Tibial nerve (tissue), 4 donors: ENCODE measurements at regions not wholly inside any gene's neighbourhood (a gene's known extent, or its start where the extent isn't known, plus 50 kb on each side); places are given as distances from the start of the nearest gene placed in this dataset.
"Not testable (repeated sequence)": the region's sequence is repeated elsewhere in the genome, so short reads cannot be mapped to it uniquely, and the experiment has no call there.

Source experiments
- DNase-seq, 2 donors: peaks; one replicate each; pipeline ENCODE4 v3.0.0-alpha.2; 2019; ENCODE audit warnings: low spot score in 2 of 2
- H3K27ac ChIP-seq, 4 donors: fragments of 200-600 bp; sonication (generic) in 3 of 4; one replicate each; pipeline ENCODE4 v1.5.1; 2017 to 2019; ENCODE audit warnings: mild to moderate bottlenecking in 1 of 4
- H3K27me3 ChIP-seq, 2 donors: fragments of 200-600 bp; sonication (generic) in 1 of 2; one replicate each; pipeline versions ENCODE4 v1.5.1 to v1.6.0; 2017 to 2019
- H3K36me3 ChIP-seq, 3 donors: fragments of 200-600 bp; sonication (generic); one replicate each; pipeline ENCODE4 v1.5.1; 2018 to 2019
- H3K4me1 ChIP-seq, 4 donors: fragments of 200-600 bp; sonication (generic) in 3 of 4; one replicate each; pipeline ENCODE4 v1.5.1; 2017 to 2019
- H3K4me3 ChIP-seq, 4 donors: fragments of 200-600 bp; sonication (generic) in 3 of 4; one replicate each; pipeline ENCODE4 v1.5.1; 2017 to 2019; ENCODE audit warnings: mild to moderate bottlenecking in 1 of 4, moderate library complexity in 1 of 4
- H3K9me3 ChIP-seq, 4 donors: fragments of 200-600 bp; sonication (generic) in 3 of 4; one replicate each; pipeline ENCODE4 v1.5.1; 2017 to 2019
- CTCF ChIP-seq, 5 experiments: fragments of 200-600 bp in 3 of 5; fragments of 450-650 bp in 2 of 5; sonication (generic) in 3 of 5; IDR thresholded peaks; one replicate each; pipeline ENCODE4 v1.5.1; 2016 to 2019; ENCODE audit warnings: antibody characterized with exemption in 5 of 5, mild to moderate bottlenecking in 3 of 5, moderate library complexity in 2 of 5
- EP300 ChIP-seq, 2 donors: sonication (generic); formaldehyde crosslinking; IDR thresholded peaks; one replicate each; pipeline ENCODE4 v1.6.1; 2017; ENCODE audit warnings: antibody characterized with exemption in 2 of 2, mild to moderate bottlenecking in 1 of 2
- POLR2A ChIP-seq, 2 donors: fragments of 450-650 bp; IDR thresholded peaks; one replicate each; pipeline ENCODE4 v1.6.1; 2017; ENCODE audit warnings: antibody characterized with exemption in 2 of 2, mild to moderate bottlenecking in 2 of 2, moderate library complexity in 2 of 2
- WGBS, 2 donors: methylation state at CpG; one replicate each; pipeline ENCODE4 v1.1.5; 2018; 5-methylcytosine and 5-hydroxymethylcytosine counted together

GRCh38 chr10:128579901-128580300 lies 453.7 kb upstream of the MKI67 start:
- Histone ChIP-seq H3K27me3 (no peaks in the 10 kb centered on the region), H3K4me1 (no peaks in the 10 kb centered on the region), H3K9me3 (no peaks in the 10 kb centered on the region), H3K27ac (no peak overlapping the region), H3K36me3 (no peaks in the 10 kb centered on the region), H3K4me3 (no peak overlapping the region)
- no peak for TF ChIP-seq EP300 (IDR thresholded peaks at IDR 0.05)
- TF ChIP-seq POLR2A (IDR thresholded peaks at IDR 0.05) = no peak
- no peak for TF ChIP-seq CTCF (IDR thresholded peaks at IDR 0.05)
- 64 to 75% methylated on average over 3 of the region's 3 CpGs for WGBS, 2 donors
- no peak for DNase-seq

- not testable (repeated sequence) for H3K4me1 ChIP-seq, H3K27me3 ChIP-seq, H3K4me3 ChIP-seq, H3K27ac ChIP-seq, H3K36me3 ChIP-seq, H3K9me3 ChIP-seq, DNase-seq
- WGBS, 2 donors = 96 to 98% methylated on average over 2 of the region's 2 CpGs
Measured at GRCh38 chr10:128583125-128583524, 456.9 kb upstream of the MKI67 start.

- not testable (repeated sequence) for H3K27me3 ChIP-seq, H3K9me3 ChIP-seq, DNase-seq, H3K4me1 ChIP-seq, H3K27ac ChIP-seq, H3K36me3 ChIP-seq, H3K4me3 ChIP-seq
- 88 to 92% methylated on average over 3 of the region's 3 CpGs for WGBS, 2 donors
Measured at GRCh38 chr10:128586599-128586998, 460.4 kb upstream of the MKI67 start.

GRCh38 chr10:128587689-128588088 lies 461.5 kb upstream of the MKI67 start:
- WGBS, 2 donors = 94 to 96% methylated on average over 3 of the region's 3 CpGs
- no peaks in the 10 kb centered on the region for H3K27me3 ChIP-seq

GRCh38 chr10:128588402-128588801 lies 462.2 kb upstream of the MKI67 start:
- Histone ChIP-seq H3K27me3 (no peaks in the 10 kb centered on the region), H3K4me1 (no peaks in the 10 kb centered on the region), H3K36me3 (no peaks in the 10 kb centered on the region), H3K9me3 (peaks cover 0 to 5% (median 0%) of the 10 kb centered on the region in 4 donors), H3K27ac (no peak overlapping the region), H3K4me3 (no peak overlapping the region)
- TF ChIP-seq POLR2A (IDR thresholded peaks at IDR 0.05) (no peak), EP300 (IDR thresholded peaks at IDR 0.05) (no peak), CTCF (IDR thresholded peaks at IDR 0.05) (no peak)
- no peak for DNase-seq

More at GRCh38 chr10:128587689-128588088, 461.5 kb upstream of the MKI67 start:
- no peak for TF ChIP-seq EP300 (IDR thresholded peaks at IDR 0.05)
- no peak for TF ChIP-seq POLR2A (IDR thresholded peaks at IDR 0.05)
- TF ChIP-seq CTCF (IDR thresholded peaks at IDR 0.05) = no peak
- peaks cover 0 to 5% (median 0%) of the 10 kb centered on the region in 4 donors for H3K9me3 ChIP-seq
- no peaks in the 10 kb centered on the region for H3K4me1 ChIP-seq
- no peak overlapping the region for H3K27ac ChIP-seq
- H3K36me3 ChIP-seq = no peaks in the 10 kb centered on the region
- no peak for DNase-seq
- no peak overlapping the region for H3K4me3 ChIP-seq

GRCh38 chr10:128594688-128595087 lies 468.5 kb upstream of the MKI67 start:
- DNase-seq = no peak
- Histone ChIP-seq H3K36me3 (no peaks in the 10 kb centered on the region), H3K27me3 (no peaks in the 10 kb centered on the region), H3K9me3 (peaks cover 0 to 12% (median 0%) of the 10 kb centered on the region in 4 donors), H3K4me1 (no peaks in the 10 kb centered on the region), H3K4me3 (no peak overlapping the region), H3K27ac (no peak overlapping the region)
- 94 to 100% methylated on average over 1 of the region's 1 CpG for WGBS, 2 donors
- TF ChIP-seq POLR2A (IDR thresholded peaks at IDR 0.05) = no peak
- TF ChIP-seq CTCF (IDR thresholded peaks at IDR 0.05) = no peak
- TF ChIP-seq EP300 (IDR thresholded peaks at IDR 0.05) = no peak
